ENCODE measurements at regions not wholly inside any gene's neighbourhood (a gene's known extent, or its start where the extent isn't known, plus 50 kb on each side); places are given as distances from the start of the nearest gene placed in this dataset.

- WGBS (ENCODE audit: insufficient coverage, low coverage, low lambda C conversion rate, missing lambda C conversion rate), result 96% methylated on average over 7 of the region's 33 CpGs
- H3K4me3 ChIP-seq, result no peak overlapping the region
- H3K4me1 ChIP-seq, result no peaks in the 10 kb centered on the region
- H3K9me3 ChIP-seq, result no peaks in the 10 kb centered on the region
- DNase-seq (peak in 1 of 3 donors; percentile 54), ATAC-seq (peak in 1 of 4 donors; percentile 4)
- no peak overlapping the region for H3K27ac ChIP-seq
- intact Hi-C loops (cut with DNase I), result no loop called here
- H3K36me3 ChIP-seq, result no peaks in the 10 kb centered on the region
- TF ChIP-seq CTCF (IDR thresholded peaks at IDR 0.05), result no peak
- no peak for TF ChIP-seq POLR2A (IDR thresholded peaks at IDR 0.05)
- no peaks in the 10 kb centered on the region for H3K27me3 ChIP-seq
These were observed 113.2 kb downstream of the MICALL2 start for GRCh38 chr7:1345796-1346755.

GRCh38 chr7:1346851-1347250 lies 112.4 kb downstream of the MICALL2 start:
- Histone ChIP-seq H3K4me3 (no peak overlapping the region), H3K36me3 (no peaks in the 10 kb centered on the region), H3K27ac (no peak overlapping the region), H3K4me1 (no peaks in the 10 kb centered on the region), H3K27me3 (no peaks in the 10 kb centered on the region), H3K9me3 (no peaks in the 10 kb centered on the region)
- intact Hi-C loops (cut with DNase I), result no loop called here
- TF ChIP-seq CTCF (IDR thresholded peaks at IDR 0.05) (no peak), POLR2A (IDR thresholded peaks at IDR 0.05) (no peak)
- WGBS (ENCODE audit: insufficient coverage, low coverage, low lambda C conversion rate, missing lambda C conversion rate), result 64% methylated on average over 5 of the region's 12 CpGs
- ATAC-seq (no peak), DNase-seq (peak in 1 of 3 donors; percentile 46)

- ATAC-seq (no peak), DNase-seq (peak in 1 of 3 donors; percentile 37)
- Histone ChIP-seq H3K27me3 (no peaks in the 10 kb centered on the region), H3K4me3 (no peak overlapping the region), H3K36me3 (no peaks in the 10 kb centered on the region), H3K9me3 (no peaks in the 10 kb centered on the region), H3K27ac (no peak overlapping the region), H3K4me1 (no peaks in the 10 kb centered on the region)
- TF ChIP-seq POLR2A (IDR thresholded peaks at IDR 0.05), result no peak
- TF ChIP-seq CTCF (IDR thresholded peaks at IDR 0.05), result no peak
- WGBS (ENCODE audit: insufficient coverage, low coverage, low lambda C conversion rate, missing lambda C conversion rate), result 47% methylated on average over 17 of the region's 28 CpGs
- intact Hi-C loops (cut with DNase I), result no loop called here
These were observed 111.0 kb downstream of the MICALL2 start for GRCh38 chr7:1348096-1348822.

- no peak for ATAC-seq
- no peak for TF ChIP-seq POLR2A (IDR thresholded peaks at IDR 0.05)
- no peak for TF ChIP-seq CTCF (IDR thresholded peaks at IDR 0.05)
- Histone ChIP-seq H3K27ac (no peak overlapping the region), H3K27me3 (no peaks in the 10 kb centered on the region), H3K9me3 (no peaks in the 10 kb centered on the region), H3K36me3 (no peaks in the 10 kb centered on the region), H3K4me1 (no peaks in the 10 kb centered on the region), H3K4me3 (no peak overlapping the region)
- peak in 1 of 3 donors; percentile 33 for DNase-seq
- intact Hi-C loops (cut with DNase I), result no loop called here
- WGBS (ENCODE audit: insufficient coverage, low coverage, low lambda C conversion rate, missing lambda C conversion rate), result 100% methylated on average over 1 of the region's 18 CpGs
These were observed 110.4 kb downstream of the MICALL2 start for GRCh38 chr7:1348823-1349335.

Data from right lobe of liver (tissue), 6 donors.